SK-N-SH treated with all-trans-retinoic acid at 6 μM for 48 hours (cell line): ENCODE measurements at regions not wholly inside any gene's neighbourhood (a gene's known extent, or its start where the extent isn't known, plus 50 kb on each side); places are given as distances from the start of the nearest gene placed in this dataset.

Experiments
- CREB5 ChIP-seq: fragments of 250-450 bp; sonication (Bioruptor Pico); IDR thresholded peaks from 2 replicates; pipeline ENCODE4 v1.5.1; 2020; ENCODE audit warnings: low read depth, mild to moderate bottlenecking, moderate library complexity
- CSDC2 ChIP-seq: fragments of 250-450 bp; sonication (Bioruptor Pico); IDR thresholded peaks from 2 replicates; pipeline ENCODE4 v1.5.0; 2020; ENCODE audit warnings: mild to moderate bottlenecking, moderate library complexity
- CSRNP3 ChIP-seq: fragments of 250-450 bp; sonication (Bioruptor Pico); IDR thresholded peaks from 2 replicates; pipeline ENCODE4 v1.5.1; 2021; ENCODE audit warnings: mild to moderate bottlenecking, moderate library complexity
- GLIS3 ChIP-seq: fragments of 250-450 bp; sonication (Bioruptor Pico); IDR thresholded peaks from 2 replicates; pipeline ENCODE4 v1.5.0; 2020; ENCODE audit warnings: mild to moderate bottlenecking, moderate library complexity
- ISL1 ChIP-seq: fragments of 250-450 bp; sonication (Bioruptor Pico); IDR thresholded peaks from 2 replicates; pipeline ENCODE4 v2.1.2; 2022; ENCODE audit warnings: mild to moderate bottlenecking, moderate library complexity
- OSR1 ChIP-seq: fragments of 250-450 bp; sonication (Bioruptor Pico); IDR thresholded peaks from 2 replicates; pipeline ENCODE4 v1.8.0; 2022; ENCODE audit warnings: moderate library complexity, mild to moderate bottlenecking, inconsistent platforms
- PATZ1 ChIP-seq: fragments of 250-450 bp; sonication (Bioruptor Pico); IDR thresholded peaks from 2 replicates; pipeline ENCODE4 v1.8.0; 2020; ENCODE audit warnings: mild to moderate bottlenecking, moderate library complexity, borderline replicate concordance
- RARB ChIP-seq: fragments of 250-450 bp; sonication (Bioruptor Pico); IDR thresholded peaks from 2 replicates; pipeline ENCODE4 v1.8.0; 2021; ENCODE audit warnings: mild to moderate bottlenecking, moderate library complexity
- SNAI2 ChIP-seq: fragments of 250-450 bp; sonication (Bioruptor Pico); IDR thresholded peaks from 2 replicates; pipeline ENCODE4 v1.5.0; 2020; ENCODE audit warnings: mild to moderate bottlenecking, moderate library complexity
- ZC3H10 ChIP-seq: fragments of 250-450 bp; sonication (Bioruptor Pico); IDR thresholded peaks from 2 replicates; pipeline ENCODE4 v1.5.1; 2021; ENCODE audit warnings: mild to moderate bottlenecking, moderate library complexity

- no peak for TF ChIP-seq CSRNP3 (CRISPR knock-in tag)
- no peak for TF ChIP-seq CREB5 (CRISPR knock-in tag)
- TF ChIP-seq PATZ1 (CRISPR knock-in tag): no peak
- no peak for TF ChIP-seq RARB (CRISPR knock-in tag)
- TF ChIP-seq ZC3H10: no peak
- TF ChIP-seq ISL1 (CRISPR knock-in tag): no peak
- TF ChIP-seq OSR1: no peak
- TF ChIP-seq GLIS3 (CRISPR knock-in tag): no peak
- TF ChIP-seq CSDC2 (CRISPR knock-in tag): no peak
- TF ChIP-seq SNAI2 (CRISPR knock-in tag): no peak
These were observed 50.0 kb upstream of the SCG2 start for GRCh38 chr2:223652122-223652521.
